PC-3 (cell line): ENCODE measurements at regions not wholly inside any gene's neighbourhood (a gene's known extent, or its start where the extent isn't known, plus 50 kb on each side); places are given as distances from the start of the nearest gene placed in this dataset.
A peak's percentile ranks its signal among the peaks of the same experiment; 100 is the strongest.

ENCODE experiments used
- ATAC-seq: fragments of 200-7000 bp; cut with Tn5 transposase; 2 replicates; pipeline ENCODE4 v1.9.1; 2020; ENCODE audit warnings: mild to moderate bottlenecking, moderate library complexity
- BruUV-seq: library from RNA; stranded (reverse); fragments of 400-500 nt; replicated peaks from 2 replicates; lab custom pipeline; 2021; lab: Mats Ljungman, UMichigan
- CTCF ChIA-PET: fragments of 300-600 bp; sonication (Branson Sonifier 250); formaldehyde crosslinking; loops from one replicate; lab custom pipeline; 2022; ENCODE audit warnings: antibody characterized with exemption; lab: Charles Lee
- POLR2A ChIA-PET: fragments of 300-600 bp; sonication (Branson Sonifier 250); formaldehyde crosslinking; loops from one replicate; lab custom pipeline; 2022; ENCODE audit warnings: antibody characterized with exemption; ENCODE audit not compliant: unreplicated experiment; lab: Charles Lee
- DNase-seq: peaks from one replicate; pipeline ENCODE4 v3.0.0-alpha.2; 2015
- H2AFZ ChIP-seq: fragments of 300-600 bp; sonication (generic); 2 replicates; pipeline ENCODE4 v1.6.0; 2016; ENCODE audit warnings: antibody characterized with exemption, low read length
- H3F3A ChIP-seq: fragments of 300-600 bp; sonication (generic); one replicate; pipeline ENCODE4 v1.6.0; 2017; ENCODE audit warnings: antibody characterized with exemption, low read length, control low read depth, mild to moderate bottlenecking; ENCODE audit not compliant: unreplicated experiment
- H3K27ac ChIP-seq: fragments of 300-600 bp; sonication (generic); 2 replicates; pipeline ENCODE4 v1.5.1; 2016; ENCODE audit warnings: mild to moderate bottlenecking, low read length
- H3K27me3 ChIP-seq: fragments of 300-600 bp; sonication (generic); 2 replicates; pipeline ENCODE4 v1.6.1; 2016; ENCODE audit warnings: low read length, mixed read lengths
- H3K36me3 ChIP-seq: fragments of 300-600 bp; sonication (generic); 2 replicates; pipeline ENCODE4 v1.6.1; 2016; ENCODE audit warnings: low read depth, mixed run types, low read length, mixed read lengths
- H3K4me1 ChIP-seq: fragments of 300-600 bp; sonication (generic); 2 replicates; pipeline ENCODE4 v1.5.1; 2016; ENCODE audit warnings: low read length; ENCODE audit not compliant: insufficient read depth
- H3K4me2 ChIP-seq: fragments of 300-600 bp; sonication (generic); 2 replicates; pipeline ENCODE4 v1.6.0; 2016; ENCODE audit warnings: low read length
- H3K4me3 ChIP-seq: fragments of 300-600 bp; sonication (generic); 2 replicates; pipeline ENCODE4 v1.5.1; 2016; ENCODE audit warnings: mild to moderate bottlenecking, low read length, mixed read lengths
- H3K79me2 ChIP-seq: fragments of 300-600 bp; sonication (generic); 2 replicates; pipeline ENCODE4 v1.6.1; 2017; ENCODE audit warnings: low read length, mixed read lengths
- H3K9ac ChIP-seq: fragments of 300-600 bp; sonication (generic); 2 replicates; pipeline ENCODE4 v1.6.0; 2016; ENCODE audit warnings: mild to moderate bottlenecking, low read length
- H3K9me2 ChIP-seq: fragments of 300-600 bp; sonication (generic); replicated peaks from 2 replicates; pipeline ENCODE4 v1.6.1; 2016; ENCODE audit warnings: mixed run types, low read length, mixed read lengths
- H3K9me3 ChIP-seq: fragments of 300-600 bp; sonication (generic); 2 replicates; pipeline ENCODE4 v1.6.1; 2016; ENCODE audit warnings: low read length, mixed read lengths
- H4K20me1 ChIP-seq: fragments of 300-600 bp; sonication (generic); 2 replicates; pipeline ENCODE4 v1.6.1; 2016; ENCODE audit warnings: low read length, mixed read lengths
- EZH2 ChIP-seq: fragments of 300-600 bp; sonication (generic); IDR thresholded peaks from one replicate; pipeline ENCODE4 v1.6.1; 2017; ENCODE audit warnings: antibody characterized with exemption, mild to moderate bottlenecking, low read length; ENCODE audit not compliant: unreplicated experiment
- EZH2phosphoT487 ChIP-seq: fragments of 300-600 bp; sonication (generic); IDR thresholded peaks from 2 replicates; pipeline ENCODE4 v1.6.1; 2018; ENCODE audit warnings: mild to moderate bottlenecking, antibody characterized with exemption, low read length, borderline replicate concordance
- intact Hi-C: fragments of 100-400 bp; cut with micrococcal nuclease; formaldehyde crosslinking; loops from 2 replicates; pipeline ENCODE4 v1.9.0; 2023
- TF ChIP-seq, protein P1 (sequence below): fragments of 300-600 bp; sonication (generic); conservative IDR thresholded peaks from 2 replicates; pipeline ENCODE4 v1.5.1; 2017; ENCODE audit warnings: antibody characterized with exemption, low read depth, mild to moderate bottlenecking, low read length

DNA sequence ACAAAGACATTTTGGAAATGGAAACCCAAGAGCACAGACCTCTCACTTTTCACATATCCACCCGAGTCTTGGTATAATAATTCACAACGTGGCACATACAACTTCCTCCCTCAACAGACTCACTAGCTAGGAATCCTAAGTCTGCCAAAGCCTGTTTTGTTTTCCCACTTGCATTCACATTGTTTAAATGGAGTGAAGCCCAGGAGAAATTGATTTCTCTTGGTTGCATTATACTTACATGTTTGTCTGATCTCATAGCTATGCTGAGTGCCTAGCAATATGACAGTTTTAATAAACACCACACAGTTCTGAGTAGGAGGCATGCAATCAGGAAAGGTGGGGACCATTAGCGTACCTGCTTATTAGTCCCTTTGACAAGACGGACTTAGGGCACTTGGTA lies 348.6 kb upstream of the ADGRL4 start:
- Histone ChIP-seq H3K27me3 (no peaks in the 10 kb centered on the region), H3K4me3 (no peak overlapping the region), H3K9me3 (no peaks in the 10 kb centered on the region), H3K36me3 (no peaks in the 10 kb centered on the region), H3F3A (no peaks in the 10 kb centered on the region), H3K27ac (no peak overlapping the region), H3K9me2 (no peaks in the 10 kb centered on the region), H3K9ac (no peak overlapping the region), H3K79me2 (no peaks in the 10 kb centered on the region), H4K20me1 (no peaks in the 10 kb centered on the region), H3K4me2 (no peak overlapping the region), H3K4me1 (no peaks in the 10 kb centered on the region), H2AFZ (no peak overlapping the region)
- intact Hi-C loops = no loop called here
- ChIA-PET CTCF (interaction anchor here (0.7 kb wide), 1 partner anchor 100 kb away, joined by 5 read pairs; no protein-coding TSS in a partner anchor), POLR2A (no interaction called here)
- no peak for TF ChIP-seq EZH2phosphoT487
- TF ChIP-seq, protein P1, sequence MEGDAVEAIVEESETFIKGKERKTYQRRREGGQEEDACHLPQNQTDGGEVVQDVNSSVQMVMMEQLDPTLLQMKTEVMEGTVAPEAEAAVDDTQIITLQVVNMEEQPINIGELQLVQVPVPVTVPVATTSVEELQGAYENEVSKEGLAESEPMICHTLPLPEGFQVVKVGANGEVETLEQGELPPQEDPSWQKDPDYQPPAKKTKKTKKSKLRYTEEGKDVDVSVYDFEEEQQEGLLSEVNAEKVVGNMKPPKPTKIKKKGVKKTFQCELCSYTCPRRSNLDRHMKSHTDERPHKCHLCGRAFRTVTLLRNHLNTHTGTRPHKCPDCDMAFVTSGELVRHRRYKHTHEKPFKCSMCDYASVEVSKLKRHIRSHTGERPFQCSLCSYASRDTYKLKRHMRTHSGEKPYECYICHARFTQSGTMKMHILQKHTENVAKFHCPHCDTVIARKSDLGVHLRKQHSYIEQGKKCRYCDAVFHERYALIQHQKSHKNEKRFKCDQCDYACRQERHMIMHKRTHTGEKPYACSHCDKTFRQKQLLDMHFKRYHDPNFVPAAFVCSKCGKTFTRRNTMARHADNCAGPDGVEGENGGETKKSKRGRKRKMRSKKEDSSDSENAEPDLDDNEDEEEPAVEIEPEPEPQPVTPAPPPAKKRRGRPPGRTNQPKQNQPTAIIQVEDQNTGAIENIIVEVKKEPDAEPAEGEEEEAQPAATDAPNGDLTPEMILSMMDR = no peak
- no peak for TF ChIP-seq EZH2
- ATAC-seq (peak; percentile 60), DNase-seq (no peak)
- no TSS peak for BruUV-seq

DNA sequence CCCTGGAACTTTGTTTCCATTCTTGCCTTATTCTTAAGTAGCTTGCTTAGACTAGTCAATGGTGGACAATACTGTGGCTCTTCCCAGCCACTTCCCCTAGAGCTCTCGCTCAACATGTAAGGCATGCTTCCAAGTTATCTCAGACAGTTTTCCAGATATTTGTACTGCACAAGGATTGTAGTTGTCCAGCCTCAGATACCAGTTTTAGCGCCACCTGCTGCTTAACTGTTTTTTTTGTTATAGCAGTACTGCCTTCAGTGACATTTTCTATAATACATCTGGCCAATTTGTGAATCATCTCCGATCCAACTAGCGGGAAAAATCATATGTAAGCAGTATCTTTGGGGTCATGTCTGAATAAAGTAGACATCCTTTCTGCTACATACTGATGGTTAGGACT lies 346.7 kb upstream of the ADGRL4 start:
- Histone ChIP-seq H3F3A (no peaks in the 10 kb centered on the region), H3K9me3 (no peaks in the 10 kb centered on the region), H3K9me2 (no peaks in the 10 kb centered on the region), H3K27ac (no peak overlapping the region), H3K4me1 (no peaks in the 10 kb centered on the region), H3K4me3 (no peak overlapping the region), H3K4me2 (peak overlapping the region; percentile 20; the same call in 1 of the 2 replicates), H3K9ac (no peak overlapping the region), H2AFZ (no peak overlapping the region), H4K20me1 (no peaks in the 10 kb centered on the region), H3K27me3 (no peaks in the 10 kb centered on the region), H3K36me3 (no peaks in the 10 kb centered on the region), H3K79me2 (no peaks in the 10 kb centered on the region)
- no TSS peak for BruUV-seq
- ChIA-PET CTCF (no interaction called here), POLR2A (no interaction called here)
- intact Hi-C loops = loop anchor here (1.0 kb wide), 1 partner anchor 94 kb away; no protein-coding TSS in a partner anchor
- peak; percentile 77 for ATAC-seq
- DNase-seq = peak; percentile 83
- TF ChIP-seq, protein P1 = peak; percentile 81
- TF ChIP-seq EZH2phosphoT487 = no peak

DNA sequence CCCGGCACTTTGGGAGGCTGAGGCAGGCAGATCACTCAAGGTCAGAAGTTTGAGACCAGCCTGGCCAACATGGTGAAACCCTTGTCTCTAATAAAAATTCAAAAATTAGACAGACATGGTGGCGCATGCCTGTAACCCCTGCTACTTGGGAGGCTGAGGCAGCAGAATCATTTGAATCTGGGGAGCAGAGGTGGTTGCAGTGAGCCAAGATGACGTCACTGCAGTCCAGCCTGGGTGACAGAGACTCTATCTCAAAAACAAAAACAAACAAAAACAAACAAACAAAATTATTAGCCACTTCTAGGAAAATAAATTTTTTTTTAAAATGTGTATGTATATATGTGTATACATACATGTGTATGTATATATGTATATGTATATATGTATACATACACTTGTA lies 320.3 kb upstream of the ADGRL4 start:
- Histone ChIP-seq H3K4me3 (no peak overlapping the region), H3K4me2 (no peak overlapping the region), H3F3A (no peaks in the 10 kb centered on the region), H3K9me3 (no peaks in the 10 kb centered on the region), H2AFZ (no peak overlapping the region), H3K27ac (no peak overlapping the region), H3K9me2 (no peaks in the 10 kb centered on the region), H3K79me2 (no peaks in the 10 kb centered on the region), H3K9ac (no peak overlapping the region), H4K20me1 (no peaks in the 10 kb centered on the region), H3K27me3 (no peaks in the 10 kb centered on the region), H3K4me1 (peaks cover 20% of the 10 kb centered on the region), H3K36me3 (no peaks in the 10 kb centered on the region)
- intact Hi-C loops = no loop called here
- CTCF ChIA-PET = no interaction called here
- TF ChIP-seq, protein P1 = no peak
- TF ChIP-seq EZH2 = no peak
- TF ChIP-seq EZH2phosphoT487 = no peak
- POLR2A ChIA-PET = no interaction called here
- no TSS peak for BruUV-seq
- DNase-seq (no peak), ATAC-seq (no peak)
